T-helper 2 cell treated with Interferon-gamma antibody and Interleukin-4, amounts not matched to agents 100 ng/mL and 5 ng/mL, for 36 hours (primary cell): ENCODE measurements at regions not wholly inside any gene's neighbourhood (a gene's known extent, or its start where the extent isn't known, plus 50 kb on each side); places are given as distances from the start of the nearest gene placed in this dataset.
"Not testable (repeated sequence)": the region's sequence is repeated elsewhere in the genome, so short reads cannot be mapped to it uniquely, and the experiment has no call there.

ENCODE experiments used
- intact Hi-C: fragments of 100-400 bp; cut with micrococcal nuclease; formaldehyde crosslinking; loops from one replicate; pipeline ENCODE4 v1.15.1; 2023

DNA sequence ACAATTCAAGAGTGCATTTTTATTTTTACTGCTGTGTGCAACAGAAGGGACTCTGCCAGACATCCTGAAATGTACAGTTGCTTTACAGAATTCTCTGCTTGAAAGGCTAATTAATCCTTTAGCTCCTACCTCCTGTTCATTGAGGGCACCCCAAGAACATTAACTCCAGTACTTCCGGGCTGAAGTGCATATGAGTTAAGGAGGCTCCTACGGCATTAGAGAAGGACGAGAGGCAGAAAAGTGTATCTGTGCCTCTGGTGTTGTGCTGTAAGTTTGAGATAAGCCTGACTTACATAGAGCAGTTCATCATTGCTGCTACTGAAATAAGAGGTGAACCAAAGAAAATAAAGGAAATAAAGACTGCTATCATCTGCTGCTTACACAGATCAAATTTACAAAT is 609.3 kb upstream of the ADGRB3 start:
- intact Hi-C loops: no loop called here

DNA sequence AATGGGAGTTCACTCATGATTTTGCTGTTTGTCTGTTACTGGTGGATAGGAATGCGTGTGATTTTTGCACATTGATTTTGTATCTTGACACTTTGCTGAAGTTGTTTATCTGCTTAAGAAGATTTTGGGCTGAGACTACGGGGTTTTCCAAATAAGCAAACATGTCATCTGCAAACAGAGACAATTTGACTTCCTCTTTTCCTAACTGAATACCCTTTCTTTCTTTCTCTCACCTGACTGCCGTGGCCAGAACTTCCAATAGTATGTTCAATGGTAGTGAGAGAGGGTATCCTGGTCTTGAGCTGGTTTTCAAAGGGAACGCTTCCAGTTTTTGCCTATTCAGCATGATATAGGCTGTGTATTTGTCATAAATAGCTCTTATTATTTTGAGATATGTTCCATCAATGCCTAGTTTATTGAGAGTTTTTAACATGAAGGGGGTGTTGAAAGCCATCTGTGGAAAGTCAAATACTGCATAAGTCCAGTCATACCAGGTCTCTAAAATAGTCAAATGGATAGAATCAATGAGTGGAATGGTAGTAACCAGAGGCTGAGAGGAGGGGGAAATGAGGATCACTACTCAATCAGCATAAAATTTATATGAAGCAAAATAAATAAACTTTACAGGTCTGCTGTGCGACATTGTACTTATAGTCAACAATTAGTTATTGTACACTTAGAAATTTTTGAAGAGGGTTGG is 610.4 kb upstream of the ADGRB3 start:
- intact Hi-C loops: no loop called here

DNA sequence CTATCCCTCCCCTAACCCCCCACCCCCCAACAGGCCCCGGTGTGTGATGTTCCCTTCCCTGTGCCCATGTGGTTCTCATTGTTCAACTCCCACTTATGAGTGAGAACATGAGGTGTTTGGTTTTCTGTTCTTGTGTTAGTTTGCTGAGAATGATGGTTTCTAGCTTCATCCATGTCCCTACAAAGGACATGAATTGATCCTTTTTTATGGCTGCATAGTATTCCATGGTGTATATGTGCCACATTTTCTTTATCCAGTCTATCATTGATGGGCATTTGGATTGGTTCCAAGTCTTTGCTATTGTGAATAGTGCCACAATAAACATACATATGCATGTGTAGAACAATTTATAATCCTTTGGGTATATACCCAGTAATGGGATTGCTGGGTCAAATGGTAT is 612.1 kb upstream of the ADGRB3 start:
- intact Hi-C loops: not testable (repeated sequence)

DNA sequence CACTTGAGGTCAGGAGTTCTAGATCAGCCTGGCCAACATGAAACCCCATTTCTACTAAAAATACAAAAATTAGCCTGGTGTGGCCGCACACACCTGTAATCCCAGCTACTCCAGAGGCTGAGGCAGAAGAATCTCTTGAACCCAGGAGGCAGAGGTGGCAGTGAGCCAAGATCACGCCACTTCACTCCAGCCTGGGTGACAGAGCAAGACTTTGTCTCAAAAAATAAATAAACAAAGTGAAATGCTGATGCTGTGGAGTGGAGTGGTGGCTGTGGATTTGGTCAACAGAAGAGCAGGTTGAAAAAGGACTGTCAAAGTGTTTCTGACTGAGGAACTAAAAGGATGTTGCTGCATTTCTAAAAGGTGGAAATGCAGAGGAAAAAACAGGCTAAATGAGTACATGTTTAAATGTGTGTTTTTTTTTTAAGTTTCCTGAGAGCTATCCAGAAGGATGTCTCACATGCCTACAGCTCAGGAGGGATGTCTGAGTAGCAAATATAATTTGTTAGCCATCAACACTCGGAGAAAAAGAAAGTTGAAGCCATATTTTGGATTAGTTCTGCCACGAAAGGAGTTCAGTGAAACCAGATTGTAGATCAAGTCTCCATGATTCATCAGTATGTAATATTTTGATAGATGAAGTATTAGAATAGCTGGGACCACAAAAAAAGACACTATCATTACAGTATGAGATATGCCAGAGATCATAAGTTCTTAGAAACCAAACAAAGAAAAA is 621.1 kb upstream of the ADGRB3 start:
- intact Hi-C loops: no loop called here

DNA sequence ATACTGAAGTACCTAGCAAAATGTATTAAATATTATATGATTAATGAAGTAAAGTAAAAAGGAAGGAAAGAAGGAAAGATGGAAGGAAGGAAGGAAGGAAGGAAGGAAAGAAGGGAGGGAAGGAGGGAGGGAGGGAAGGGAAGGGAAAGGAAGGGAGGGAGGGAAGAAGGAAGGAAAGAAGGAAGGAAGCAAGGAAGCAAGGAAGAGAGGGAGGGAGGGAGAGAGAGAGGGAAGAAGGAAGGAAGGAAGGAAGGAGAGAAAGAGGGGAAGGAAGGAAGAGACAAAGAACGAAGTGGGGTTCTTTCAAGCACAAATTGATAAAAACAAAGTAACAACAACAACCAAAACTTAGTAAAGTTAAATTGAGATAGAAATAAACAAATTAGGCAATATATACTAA is 622.3 kb upstream of the ADGRB3 start:
- intact Hi-C loops: no loop called here

DNA sequence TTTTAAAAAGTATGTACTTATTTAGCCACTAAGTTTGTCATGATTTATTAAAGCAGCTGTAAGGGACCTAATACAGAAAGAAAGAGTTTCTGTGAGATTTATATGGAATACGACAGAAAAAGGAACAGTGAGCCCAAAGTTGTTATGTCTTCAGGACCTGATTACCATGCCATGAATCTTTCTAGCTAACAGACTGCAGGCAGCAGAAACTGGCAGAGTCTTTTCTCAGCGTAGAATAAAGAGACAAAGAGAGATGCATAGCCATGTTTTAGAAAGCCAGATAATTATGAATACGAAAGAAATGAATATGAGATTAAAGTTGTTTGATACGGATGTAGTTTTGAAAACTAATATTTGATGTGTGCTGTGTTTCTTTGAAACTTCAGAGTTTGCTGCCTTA is 624.1 kb upstream of the ADGRB3 start:
- intact Hi-C loops: no loop called here

DNA sequence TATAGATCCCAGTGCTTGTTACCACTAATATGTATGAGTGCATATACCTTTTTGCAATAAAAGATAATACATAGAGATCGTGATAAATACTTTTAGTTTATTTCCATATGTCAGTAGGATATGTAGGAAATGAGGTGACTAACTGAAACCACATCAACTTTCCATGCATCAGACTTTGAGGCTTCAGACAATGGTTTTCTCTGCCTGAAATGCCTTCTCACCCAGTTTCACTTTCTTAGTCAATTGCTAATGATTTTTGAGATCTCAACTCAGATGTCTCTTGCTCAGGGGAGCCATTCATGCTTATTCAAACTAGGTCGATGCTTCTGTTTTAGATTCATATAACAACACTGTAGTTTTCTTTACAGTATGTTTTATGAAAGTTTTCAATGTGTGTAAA is 626.6 kb upstream of the ADGRB3 start:
- intact Hi-C loops: no loop called here

DNA sequence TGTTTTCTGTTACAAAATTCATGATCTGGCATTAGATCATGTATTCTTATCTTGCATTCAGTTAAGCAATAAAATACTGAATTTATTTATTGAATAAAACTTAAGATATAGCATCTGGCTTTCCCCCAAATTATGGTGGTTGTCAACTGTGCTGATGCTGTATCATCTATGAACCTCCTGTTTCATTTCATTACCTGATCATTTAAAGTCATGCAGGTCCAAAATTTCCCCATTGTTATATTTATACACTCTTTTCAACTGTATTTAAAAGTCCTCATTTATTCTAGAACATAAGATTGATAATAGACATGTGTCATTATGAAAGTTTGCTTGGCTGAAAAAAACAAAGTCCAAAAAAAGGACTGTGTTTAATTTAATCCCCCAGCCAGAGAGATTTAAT is 627.4 kb upstream of the ADGRB3 start:
- intact Hi-C loops: no loop called here

DNA sequence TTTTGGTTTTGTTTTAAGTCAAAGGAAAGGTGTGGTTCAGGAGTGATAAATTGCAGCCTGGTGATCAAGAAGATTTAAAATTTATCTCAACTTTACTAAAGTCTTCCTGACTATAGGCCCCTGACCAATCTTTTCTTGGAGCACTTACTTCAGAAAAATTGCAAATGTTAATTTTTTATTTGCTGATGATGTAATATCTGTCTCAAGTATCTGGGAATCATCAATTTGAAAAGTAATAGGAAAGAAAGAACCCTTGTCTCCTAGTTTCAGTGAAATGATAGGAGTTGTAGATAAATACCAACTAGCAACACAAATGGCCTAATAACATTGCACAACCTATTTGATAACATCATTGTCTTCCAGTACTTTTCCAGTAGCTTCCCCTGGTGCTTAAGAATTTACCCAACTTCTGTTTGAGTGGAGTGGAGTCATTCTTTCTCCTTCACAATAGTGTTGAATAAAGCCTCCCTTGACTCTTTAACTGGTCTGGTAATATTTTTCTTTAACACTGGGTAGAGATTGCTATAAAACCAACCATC is 648.3 kb upstream of the ADGRB3 start:
- intact Hi-C loops: no loop called here

DNA sequence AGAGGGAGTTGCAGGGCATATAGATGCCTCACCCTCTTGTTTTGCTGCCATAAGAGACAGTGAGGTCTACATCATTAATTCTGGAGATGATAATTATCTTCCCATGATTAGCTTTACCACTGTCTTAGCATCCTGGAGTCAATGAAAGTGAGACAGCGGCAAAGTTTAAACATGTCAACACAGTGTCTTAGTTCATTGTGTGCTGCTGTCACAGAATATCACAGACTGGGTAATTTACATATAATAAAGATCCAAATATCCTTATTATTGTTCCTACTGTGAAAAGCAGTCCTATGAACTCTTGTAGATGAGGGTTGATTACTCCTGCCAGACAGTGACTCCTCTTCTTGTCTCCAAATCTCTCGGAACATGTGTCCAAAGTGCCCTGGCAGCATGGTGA is 658.6 kb upstream of the ADGRB3 start:
- intact Hi-C loops: no loop called here

DNA sequence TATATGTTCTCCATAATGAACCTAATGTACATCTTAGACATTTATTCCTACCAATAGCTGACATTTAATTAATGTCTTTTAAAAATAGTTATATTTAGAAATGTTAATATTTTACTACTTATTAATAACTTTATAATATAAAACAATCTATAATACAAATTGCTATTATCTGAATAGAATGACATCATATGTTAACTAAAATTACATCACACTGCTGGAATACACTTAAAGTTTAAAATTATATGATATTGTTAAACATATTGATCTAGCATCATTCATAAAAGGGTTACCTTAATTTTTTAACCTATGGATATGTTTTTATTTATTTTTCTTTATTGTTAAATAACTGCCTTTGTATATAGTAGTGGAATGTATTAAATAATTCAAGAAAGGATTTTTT is 660.2 kb upstream of the ADGRB3 start:
- intact Hi-C loops: no loop called here

DNA sequence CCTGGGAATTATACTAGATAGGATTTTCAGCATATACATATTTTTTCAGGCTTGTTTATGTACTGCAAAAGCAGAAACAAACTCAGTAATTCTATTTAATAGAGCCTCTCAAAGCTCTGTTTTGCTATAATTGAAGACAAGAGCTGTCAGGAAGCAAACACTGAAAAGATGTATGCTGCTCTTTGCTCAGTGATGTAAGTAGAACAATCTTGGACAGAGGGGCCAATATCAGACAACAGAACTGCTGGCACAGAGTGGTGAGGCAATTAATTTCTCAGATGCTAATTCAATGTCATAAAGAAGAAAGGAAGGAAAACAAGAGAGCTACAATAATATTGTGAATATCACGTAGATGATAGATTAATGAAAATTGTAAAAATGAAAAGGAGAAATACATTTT is 663.3 kb upstream of the ADGRB3 start:
- intact Hi-C loops: no loop called here

DNA sequence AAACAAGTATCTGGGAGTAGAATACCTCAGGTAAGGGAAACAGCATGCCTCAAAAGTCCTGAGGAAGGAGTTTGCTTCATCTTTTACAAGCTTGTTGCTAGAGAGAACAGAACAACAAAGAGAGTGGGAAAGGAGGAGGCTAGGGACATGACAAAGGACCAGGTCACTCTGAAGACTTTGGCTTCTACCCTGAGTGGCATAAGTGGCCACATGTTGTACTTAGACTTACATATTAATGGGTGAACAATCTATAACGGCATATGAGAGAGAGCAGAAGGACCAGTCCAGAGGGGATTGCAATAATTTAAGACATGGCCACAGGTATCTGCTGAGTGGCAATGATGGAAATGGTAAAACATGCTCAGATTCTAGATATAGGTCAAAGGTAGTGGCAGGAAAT is 668.3 kb upstream of the ADGRB3 start:
- intact Hi-C loops: no loop called here

DNA sequence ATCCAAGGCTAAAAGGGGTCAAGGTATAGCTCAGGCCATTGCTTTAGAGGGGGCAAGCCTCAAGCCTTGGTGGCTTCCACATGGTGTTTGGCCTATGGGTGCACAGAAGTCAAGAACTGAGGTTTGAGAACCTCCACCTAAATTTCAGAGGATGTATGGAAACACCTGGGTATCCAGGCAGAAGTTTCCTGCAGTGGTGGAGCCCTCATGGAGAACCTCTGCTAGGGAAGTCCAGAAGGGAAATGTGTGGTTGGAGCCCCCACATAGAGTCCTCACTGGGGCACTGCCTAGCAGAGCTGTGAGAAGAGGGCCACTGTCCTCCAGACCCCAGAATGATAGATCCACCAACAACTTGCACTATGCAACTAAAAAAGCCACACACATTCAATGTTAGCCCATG is 678.7 kb upstream of the ADGRB3 start:
- intact Hi-C loops: no loop called here

DNA sequence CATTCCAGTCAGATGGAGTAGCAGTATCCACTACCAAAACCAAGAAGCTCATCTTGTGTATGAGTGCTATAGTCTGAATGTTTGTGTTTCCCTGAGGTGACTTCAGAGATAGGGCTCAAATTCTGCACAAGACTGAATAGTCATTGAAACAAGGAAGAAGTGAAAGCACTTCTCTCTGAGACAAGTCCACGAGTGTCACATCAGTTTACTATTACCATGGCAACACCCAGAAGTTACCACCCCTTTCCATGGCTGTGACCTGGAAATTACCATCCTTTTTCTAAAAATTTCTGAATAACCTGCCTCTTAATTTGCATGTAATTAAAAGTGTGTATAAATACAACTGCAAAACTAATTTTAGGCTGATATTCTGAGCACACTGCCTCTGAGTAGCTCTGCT is 682.1 kb upstream of the ADGRB3 start:
- intact Hi-C loops: no loop called here

DNA sequence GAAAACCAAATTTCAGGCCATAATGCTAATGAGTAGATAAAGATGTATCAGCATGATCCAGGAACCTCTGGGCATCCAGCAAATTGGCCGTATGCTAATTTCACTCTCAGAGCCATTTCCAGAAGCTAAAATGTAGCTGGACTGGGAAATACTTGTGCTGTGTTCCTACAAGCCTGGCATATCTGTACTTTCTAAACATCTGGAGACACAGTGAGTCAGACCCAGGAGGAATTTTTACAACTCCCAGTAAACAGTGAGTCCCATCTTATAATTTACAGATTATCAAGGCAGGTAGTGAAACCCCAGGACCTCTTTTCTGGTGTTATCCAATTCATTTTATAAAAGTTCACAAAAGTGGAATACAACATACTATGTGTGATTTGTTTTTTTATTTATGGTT is 683.0 kb upstream of the ADGRB3 start:
- intact Hi-C loops: no loop called here

DNA sequence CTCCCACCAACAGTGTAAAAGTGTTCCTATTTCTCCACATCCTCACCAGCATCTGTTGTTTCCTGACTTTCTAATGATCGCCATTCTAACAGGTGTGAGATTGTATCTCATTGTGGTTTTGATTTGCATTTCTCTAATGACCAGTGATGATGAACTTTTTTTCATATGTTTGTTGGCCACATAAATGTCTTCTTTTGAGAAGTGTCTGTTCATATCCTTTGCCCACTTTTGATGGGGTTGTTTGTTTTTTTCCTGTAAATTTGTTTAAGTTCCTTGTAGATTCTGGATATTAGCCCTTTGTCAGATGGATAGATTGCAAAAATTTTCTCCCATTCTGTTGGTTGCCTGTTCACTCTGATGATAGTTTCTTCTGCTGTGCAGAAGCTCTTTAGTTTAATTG is 687.3 kb upstream of the ADGRB3 start:
- intact Hi-C loops: not testable (repeated sequence)

DNA sequence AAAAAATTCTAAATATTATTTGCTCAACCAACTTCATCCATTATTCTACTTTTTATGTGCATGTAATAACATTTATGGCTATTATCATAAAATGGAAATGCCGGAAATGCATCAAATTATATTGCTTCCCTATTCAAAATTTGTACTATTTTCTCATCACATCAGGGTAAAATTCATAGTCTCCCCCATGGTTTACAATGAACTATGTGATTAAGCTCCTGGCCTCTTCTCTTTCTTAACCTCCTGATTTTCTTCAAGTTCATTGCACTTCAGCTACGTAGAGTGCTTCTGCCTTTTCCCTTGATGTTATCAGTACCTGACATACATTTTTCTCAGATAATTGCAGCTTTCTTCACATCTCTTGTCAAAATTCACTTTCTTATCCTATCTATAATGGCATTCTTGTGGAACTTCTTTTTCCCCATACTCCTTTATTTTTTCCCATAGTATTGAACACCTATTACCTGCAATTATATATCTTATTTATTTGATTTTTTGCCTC is 699.1 kb upstream of the ADGRB3 start:
- intact Hi-C loops: no loop called here

DNA sequence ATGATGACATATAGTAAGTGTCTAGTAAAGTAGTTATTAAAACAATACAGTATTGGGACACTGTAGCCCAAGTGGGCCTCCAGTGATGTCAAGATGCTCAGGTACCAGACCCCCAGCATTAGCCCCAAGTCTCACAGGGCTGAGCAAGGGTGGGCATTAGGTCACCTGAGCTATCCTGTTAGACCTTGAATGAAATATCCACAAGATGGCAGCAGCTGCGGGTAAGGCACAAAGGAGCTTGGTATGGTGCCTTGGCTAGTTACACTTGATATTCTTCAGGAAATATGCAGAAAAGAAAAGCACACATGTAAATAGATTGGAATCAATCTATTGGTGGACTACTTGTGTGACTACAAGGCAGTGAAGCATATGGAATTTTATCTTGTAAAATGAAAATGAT is 701.8 kb upstream of the ADGRB3 start:
- intact Hi-C loops: no loop called here

DNA sequence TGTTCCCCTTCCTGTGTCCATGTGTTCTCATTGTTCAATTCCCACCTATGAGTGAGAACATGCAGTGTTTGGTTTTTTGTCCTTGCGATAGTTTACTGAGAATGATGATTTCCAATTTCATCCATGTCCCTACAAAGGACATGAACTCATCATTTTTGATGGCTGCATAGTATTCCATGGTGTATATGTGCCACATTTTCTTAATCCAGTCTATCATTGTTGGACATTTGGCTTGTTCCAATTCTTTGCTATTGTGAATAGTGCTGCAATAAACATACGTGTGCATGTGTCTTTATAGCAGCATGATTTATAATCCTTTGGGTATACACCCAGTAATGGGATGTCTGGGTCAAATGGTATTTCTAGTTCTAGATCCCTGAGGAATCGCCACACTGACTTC is 712.5 kb upstream of the ADGRB3 start:
- intact Hi-C loops: not testable (repeated sequence)

DNA sequence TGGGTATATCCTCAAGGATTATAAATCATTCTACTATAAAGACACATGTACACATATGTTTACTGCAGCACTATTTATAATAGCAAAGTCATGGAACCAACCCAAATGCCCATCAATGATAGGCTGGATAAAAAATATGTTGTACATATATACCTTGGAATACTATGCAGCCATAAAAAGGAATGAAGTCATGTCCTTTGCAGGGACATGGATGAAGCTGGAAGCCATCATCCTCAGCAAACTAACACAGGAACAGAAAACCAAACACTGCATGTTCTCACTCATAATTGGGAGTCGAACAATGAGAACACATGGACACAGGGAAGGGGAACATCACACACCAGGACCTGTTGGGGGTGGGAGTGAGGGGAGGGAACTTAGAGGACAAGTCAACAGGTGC is 715.0 kb upstream of the ADGRB3 start:
- intact Hi-C loops: not testable (repeated sequence)

DNA sequence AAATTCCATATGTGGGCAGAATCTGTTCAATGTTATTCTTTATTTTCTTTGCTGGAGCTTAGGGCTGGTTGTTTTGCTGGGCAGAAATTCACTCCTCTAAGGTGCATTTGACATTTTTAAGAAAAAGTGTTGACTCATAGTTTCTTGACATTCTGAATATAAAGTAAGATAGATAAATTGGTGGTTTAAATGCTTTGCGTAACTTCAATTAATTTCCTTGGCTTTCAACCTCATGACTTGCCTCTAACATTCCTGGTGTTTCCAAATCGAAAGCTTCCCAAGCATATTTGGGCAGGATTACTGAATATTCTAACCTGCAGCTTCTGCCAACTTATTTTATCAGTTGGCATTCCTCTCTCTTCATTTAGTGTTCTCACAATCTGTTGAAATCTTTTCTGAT is 718.7 kb upstream of the ADGRB3 start:
- intact Hi-C loops: no loop called here

DNA sequence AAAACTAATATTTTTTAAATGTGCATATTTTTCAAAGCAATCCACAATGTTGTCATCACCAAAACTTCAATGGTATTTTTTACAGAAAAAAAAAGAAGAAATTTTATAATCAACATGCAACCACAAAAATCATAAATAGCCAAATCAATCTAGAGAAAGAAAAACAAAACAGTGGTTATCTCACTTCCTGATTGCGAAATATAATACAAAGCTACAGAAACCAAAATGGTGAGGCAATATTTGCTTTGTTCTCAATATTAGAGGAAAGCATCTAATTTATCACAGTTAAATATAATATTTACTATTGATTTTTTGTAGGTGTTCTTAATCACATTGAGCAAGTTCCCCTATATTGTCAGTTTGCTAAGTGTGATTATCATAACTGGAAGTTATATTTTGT is 720.7 kb upstream of the ADGRB3 start:
- intact Hi-C loops: no loop called here
